H1 (cell line): ENCODE measurements at regions not wholly inside any gene's neighbourhood (a gene's known extent, or its start where the extent isn't known, plus 50 kb on each side); places are given as distances from the start of the nearest gene placed in this dataset.

Experiments
- CTCF ChIA-PET: fragments of 300-600 bp; sonication (Branson Sonifier 250); formaldehyde crosslinking; loops from one replicate; lab custom pipeline; 2021; ENCODE audit not compliant: partially characterized antibody; lab: Charles Lee
- POLR2A ChIA-PET: fragments of 300-600 bp; sonication (Branson Sonifier 250); formaldehyde crosslinking; loops from one replicate; lab custom pipeline; 2021; ENCODE audit warnings: inconsistent platforms; ENCODE audit not compliant: partially characterized antibody; lab: Charles Lee
- DNase-seq, 2 experiments: peaks; one replicate each; pipeline versions ENCODE4 v3.0.0 to v3.0.0-alpha.2; 2010 to 2022; ENCODE audit warnings: low spot score in 2 of 2, low read depth in 1 of 2, mixed read lengths in 1 of 2
- FAIRE-seq: peaks from 2 replicates; lab custom pipeline; 2011; peaks lifted over from hg19 to GRCh38; lab: Jason Lieb, UNC
- H2AFZ ChIP-seq: 2 replicates; pipeline ENCODE4 v1.8.1; 2012; ENCODE audit warnings: low read length, inconsistent platforms
- H2AK5ac ChIP-seq: 2 replicates; pipeline ENCODE4 v1.6.1; 2013; ENCODE audit warnings: low read depth, low read length
- H2BK120ac ChIP-seq: replicated peaks from 2 replicates; pipeline ENCODE3; 2013; ENCODE audit warnings: low read depth, low read length, inconsistent platforms
- H2BK12ac ChIP-seq: 2 replicates; pipeline ENCODE4 v1.6.1; 2013; ENCODE audit warnings: low read depth, low read length
- H2BK15ac ChIP-seq: 2 replicates; pipeline ENCODE4 v1.6.1; 2013; ENCODE audit warnings: low read length
- H2BK20ac ChIP-seq: 2 replicates; pipeline ENCODE4 v1.6.1; 2013; ENCODE audit warnings: low read length
- H2BK5ac ChIP-seq: 2 replicates; pipeline ENCODE4 v1.6.1; 2013; ENCODE audit warnings: low read depth, low read length
- H3K14ac ChIP-seq: 2 replicates; pipeline ENCODE4 v1.6.1; 2013; ENCODE audit warnings: inconsistent platforms; ENCODE audit not compliant: insufficient read length
- H3K18ac ChIP-seq: 2 replicates; pipeline ENCODE4 v1.6.1; 2013; ENCODE audit warnings: low read length; ENCODE audit errors: extremely low read depth
- H3K23ac ChIP-seq: 2 replicates; pipeline ENCODE4 v1.6.1; 2013; ENCODE audit warnings: inconsistent platforms; ENCODE audit not compliant: insufficient read length
- H3K23me2 ChIP-seq: 2 replicates; pipeline ENCODE4 v1.6.1; 2013; ENCODE audit warnings: low read depth, low read length
- H3K27ac ChIP-seq: 2 replicates; pipeline ENCODE4 v1.6.1; 2011; ENCODE audit warnings: low read depth, low read length, inconsistent platforms
- H3K27me3 ChIP-seq, 4 experiments: replicated peaks in 1 of 4; 1 replicate in 1 of 4; 2 replicates in 3 of 4; pipeline versions ENCODE4 v1.6.1 to v1.8.1; 2011 to 2013; ENCODE audit warnings: low read length in 3 of 4, mild to moderate bottlenecking in 3 of 4, inconsistent platforms in 2 of 4, mixed read lengths in 2 of 4, moderate library complexity in 1 of 4; ENCODE audit not compliant: control insufficient read depth in 3 of 4, insufficient read depth in 3 of 4; ENCODE audit errors: extremely low read depth in 1 of 4
- H3K36me3 ChIP-seq, 4 experiments: 2 replicates each; pipeline versions ENCODE4 v1.6.1 to v1.8.1; 2011 to 2013; ENCODE audit warnings: mild to moderate bottlenecking in 4 of 4, low read length in 3 of 4, moderate library complexity in 2 of 4, control low read depth in 1 of 4, inconsistent platforms in 1 of 4; ENCODE audit not compliant: insufficient read depth in 4 of 4, control insufficient read depth in 2 of 4
- H3K4ac ChIP-seq: replicated peaks from 2 replicates; pipeline ENCODE3; 2013; ENCODE audit warnings: low read length, low read depth, mixed read lengths, inconsistent platforms; ENCODE audit not compliant: insufficient read length
- H3K4me1 ChIP-seq, 4 experiments: replicated peaks in 1 of 4; 1 replicate in 1 of 4; 2 replicates in 3 of 4; pipeline versions ENCODE4 v1.6.1 to v1.8.1; 2011 to 2013; ENCODE audit warnings: low read length in 3 of 4, inconsistent platforms in 2 of 4, mixed read lengths in 1 of 4; ENCODE audit not compliant: insufficient read depth in 4 of 4, control insufficient read depth in 3 of 4
- H3K4me2 ChIP-seq, 2 experiments: 2 replicates each; pipeline versions ENCODE4 v1.6.1 to v1.8.1; 2011 to 2013; ENCODE audit warnings: low read depth in 2 of 2, low read length in 2 of 2, control low read depth in 1 of 2, inconsistent platforms in 1 of 2, mild to moderate bottlenecking in 1 of 2; ENCODE audit not compliant: insufficient read depth in 1 of 2
- H3K4me3 ChIP-seq, 4 experiments: fragments of 200-600, 300-600 bp in 1 of 4; sonication (generic), shearing (Covaris generic), sonication (Bioruptor Twin) in 1 of 4; 2 replicates each; pipeline versions ENCODE4 v1.5.1 to v1.8.1; 2011 to 2016; ENCODE audit warnings: low read length in 4 of 4, low read depth in 3 of 4, control low read depth in 2 of 4, inconsistent platforms in 2 of 4, mild to moderate bottlenecking in 2 of 4, mixed read lengths in 1 of 4, moderate library complexity in 1 of 4; ENCODE audit not compliant: insufficient read depth in 2 of 4; ENCODE audit errors: extremely low read depth in 1 of 4
- H3K56ac ChIP-seq: replicated peaks from 2 replicates; pipeline ENCODE3; 2013; ENCODE audit warnings: low read depth, mild to moderate bottlenecking, mixed read lengths, low read length, inconsistent platforms; ENCODE audit not compliant: insufficient read length
- H3K79me1 ChIP-seq: 2 replicates; pipeline ENCODE4 v1.6.1; 2013; ENCODE audit warnings: low read depth, low read length, control low read depth
- H3K79me2 ChIP-seq, 2 experiments: 2 replicates each; pipeline versions ENCODE4 v1.6.1 to v1.8.1; 2012 to 2013; ENCODE audit warnings: low read length in 2 of 2, mild to moderate bottlenecking in 2 of 2, inconsistent platforms in 1 of 2; ENCODE audit not compliant: insufficient read depth in 2 of 2, control insufficient read depth in 1 of 2
- H3K9ac ChIP-seq, 4 experiments: replicated peaks in 1 of 4; 1 replicate in 1 of 4; 2 replicates in 3 of 4; pipeline versions ENCODE4 v1.6.1 to v1.8.1; 2011 to 2013; ENCODE audit warnings: low read depth in 3 of 4, low read length in 3 of 4, control low read depth in 2 of 4, mild to moderate bottlenecking in 2 of 4, moderate library complexity in 2 of 4, inconsistent platforms in 1 of 4; ENCODE audit errors: extremely low read depth in 1 of 4
- H3K9me3 ChIP-seq, 2 experiments: 2 replicates each; pipeline versions ENCODE4 v1.6.1 to v1.8.1; 2012 to 2013; ENCODE audit warnings: mild to moderate bottlenecking in 2 of 2, moderate library complexity in 2 of 2, control low read depth in 1 of 2, inconsistent platforms in 1 of 2, low read depth in 1 of 2, low read length in 1 of 2, mixed read lengths in 1 of 2; ENCODE audit not compliant: insufficient read depth in 2 of 2
- H4K20me1 ChIP-seq, 2 experiments: replicated peaks in 1 of 2; 2 replicates each; pipeline versions ENCODE3 to v1.8.1; 2011 to 2013; ENCODE audit warnings: inconsistent platforms in 2 of 2, low read length in 2 of 2, mild to moderate bottlenecking in 1 of 2; ENCODE audit not compliant: insufficient read depth in 2 of 2, control insufficient read depth in 1 of 2
- H4K5ac ChIP-seq: 2 replicates; pipeline ENCODE4 v1.6.1; 2013; ENCODE audit warnings: low read length, low read depth, mixed read lengths, inconsistent platforms; ENCODE audit not compliant: insufficient read length
- H4K8ac ChIP-seq: 2 replicates; pipeline ENCODE4 v1.8.0; 2013; ENCODE audit warnings: mild to moderate bottlenecking, moderate library complexity, low read length, inconsistent platforms; ENCODE audit not compliant: insufficient read depth; ENCODE audit errors: extremely low read depth
- H4K91ac ChIP-seq: replicated peaks from 2 replicates; pipeline ENCODE3; 2013; ENCODE audit warnings: low read length, mixed read lengths, inconsistent platforms; ENCODE audit not compliant: insufficient read length
- CEBPB ChIP-seq: IDR thresholded peaks from 2 replicates; pipeline ENCODE4 v1.6.1; 2012; ENCODE audit warnings: low read depth, low read length
- WGBS, 2 experiments: shearing (Covaris generic) in 1 of 2; methylation state at CpG; one replicate each; pipeline versions ENCODE4 v1.1.6 to v1.1.7; 2013 to 2015; ENCODE audit warnings: low lambda C conversion rate in 2 of 2, mixed read lengths in 2 of 2, inconsistent platforms in 1 of 2, low coverage in 1 of 2, missing lambda C conversion rate in 1 of 2; ENCODE audit not compliant: insufficient replicate concordance in 2 of 2, insufficient coverage in 1 of 2, insufficient read length in 1 of 2; ENCODE audit errors: extremely low coverage in 1 of 2, missing lambda C conversion rate in 1 of 2; 5-methylcytosine and 5-hydroxymethylcytosine counted together

GRCh38 chr14:34160619-34161018, 209.7 kb upstream of the EGLN3 start:
- H3K56ac ChIP-seq = no peak overlapping the region
- no peak overlapping the region for H4K5ac ChIP-seq
- H3K4me1 ChIP-seq = no peaks in the 10 kb centered on the region
- H3K9me3 ChIP-seq = no peaks in the 10 kb centered on the region
- POLR2A ChIA-PET = no interaction called here
- no peaks in the 10 kb centered on the region for H3K79me2 ChIP-seq
- no peak overlapping the region for H3K4me3 ChIP-seq
- DNase-seq (no peak), FAIRE-seq (no peak)
- no peaks in the 10 kb centered on the region for H3K36me3 ChIP-seq
- no peak overlapping the region for H2BK20ac ChIP-seq
- H2BK15ac ChIP-seq = no peak overlapping the region
- CTCF ChIA-PET = interaction anchor here (0.5 to 1.3 kb wide), 4 partner anchors 62 to 484 kb away, joined by 3 read pairs; no protein-coding TSS in a partner anchor
- H4K8ac ChIP-seq = no peak overlapping the region
- no peak overlapping the region for H2BK120ac ChIP-seq
- no peaks in the 10 kb centered on the region for H3K27me3 ChIP-seq
- H2AFZ ChIP-seq = no peak overlapping the region
- no peaks in the 10 kb centered on the region for H3K79me1 ChIP-seq
- no peak overlapping the region for H3K14ac ChIP-seq
- H4K20me1 ChIP-seq = no peaks in the 10 kb centered on the region
- H3K4me2 ChIP-seq = no peak overlapping the region
- WGBS, 2 experiments = 81% methylated on average over 2 of the region's 2 CpGs; no CpG with 5 or more reads in 1 of the 2 experiments
- no peak overlapping the region for H3K4ac ChIP-seq
- no peak overlapping the region for H4K91ac ChIP-seq
- no peak overlapping the region for H3K9ac ChIP-seq
- H2BK12ac ChIP-seq = no peak overlapping the region
- H2BK5ac ChIP-seq = no peak overlapping the region
- H3K27ac ChIP-seq = no peak overlapping the region
- no peaks in the 10 kb centered on the region for H3K23me2 ChIP-seq
- no peak overlapping the region for H3K23ac ChIP-seq
- no peak overlapping the region for H3K18ac ChIP-seq
- no peak overlapping the region for H2AK5ac ChIP-seq
- TF ChIP-seq CEBPB = no peak
